Right forelimb (tissue), 1 donor: ENCODE measurements at regions not wholly inside any gene's neighbourhood (a gene's known extent, or its start where the extent isn't known, plus 50 kb on each side); places are given as distances from the start of the nearest gene placed in this dataset.

Source experiments
- DNase-seq: peaks from one replicate; pipeline ENCODE4 v3.0.0-alpha.2; 2018

DNA sequence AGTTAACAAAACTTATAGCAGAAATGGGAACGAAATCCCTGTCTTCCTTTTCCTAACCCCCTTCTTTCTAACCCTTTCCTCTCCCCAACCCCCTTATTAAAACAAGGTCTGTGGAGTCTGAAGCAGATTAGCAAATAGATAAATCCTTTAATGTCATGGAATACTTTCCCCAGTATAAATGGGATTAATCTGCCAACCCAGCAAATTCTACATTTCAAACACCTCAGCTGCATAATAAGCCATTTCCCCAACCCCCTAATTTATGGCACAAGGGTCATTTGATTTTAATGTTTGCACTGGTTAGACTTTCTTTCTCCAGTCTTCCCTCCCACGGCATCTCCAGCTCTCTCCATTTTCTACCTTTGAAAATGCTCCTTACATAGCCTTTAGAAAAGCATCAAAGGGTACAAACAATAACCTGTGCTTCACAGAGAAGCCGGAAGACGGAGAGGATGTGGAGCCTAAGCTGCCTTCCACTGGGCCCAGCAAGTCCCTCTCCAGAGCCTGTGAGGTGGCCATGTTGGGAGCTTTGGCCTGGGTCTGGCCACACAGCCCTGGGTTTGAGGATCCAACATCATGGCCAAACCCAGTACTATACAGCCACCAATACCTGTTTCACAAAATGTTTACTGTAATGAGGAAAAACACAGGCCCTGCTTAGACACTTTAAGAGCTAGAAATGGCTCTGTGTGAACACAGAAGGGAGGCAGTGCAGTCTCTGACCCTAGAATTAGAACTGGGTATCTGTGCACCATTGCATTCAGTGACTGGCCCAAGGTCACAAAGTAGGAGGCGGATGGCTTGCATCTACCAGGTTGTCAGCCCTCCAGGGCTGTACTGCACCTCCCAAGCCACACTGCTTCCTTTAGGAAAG, 56.9 kb upstream of the SPRY1 start:
- no peak for DNase-seq

DNA sequence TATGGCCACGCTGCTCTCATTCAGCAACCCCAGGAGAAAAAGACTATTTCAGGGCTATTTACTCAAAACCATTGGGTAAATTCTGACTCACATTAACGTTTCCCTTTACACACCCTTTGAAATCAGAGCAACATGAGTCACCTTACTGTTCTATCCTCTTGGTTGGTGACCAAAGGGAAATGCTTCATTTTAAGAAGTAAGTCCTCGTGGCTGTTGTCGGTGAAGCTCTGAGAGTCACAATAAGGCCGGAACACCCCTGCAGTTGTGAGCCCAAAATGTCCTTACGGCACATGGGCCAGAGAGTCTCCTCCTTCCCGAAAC, 56.3 kb upstream of the SPRY1 start:
- DNase-seq = no peak

DNA sequence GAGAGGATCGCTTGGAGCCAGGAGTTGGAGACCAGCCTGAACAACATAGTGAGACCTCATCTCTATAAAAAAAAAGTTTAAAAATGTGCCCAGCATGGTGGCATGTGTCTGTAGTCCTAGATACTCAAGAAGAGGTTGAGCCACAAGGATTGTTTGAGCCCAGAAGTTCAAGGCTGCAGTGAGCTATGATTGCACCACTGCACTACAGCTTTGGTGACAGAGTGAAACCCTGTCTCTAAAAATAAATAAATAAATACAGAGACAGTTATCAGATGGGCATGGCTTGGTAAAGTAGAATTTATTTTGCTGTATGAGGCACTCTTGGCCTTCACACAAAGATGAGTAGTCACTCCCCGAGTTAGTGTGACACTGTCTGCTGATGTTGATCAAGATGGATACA, 54.1 kb upstream of the SPRY1 start:
- no peak for DNase-seq

DNA sequence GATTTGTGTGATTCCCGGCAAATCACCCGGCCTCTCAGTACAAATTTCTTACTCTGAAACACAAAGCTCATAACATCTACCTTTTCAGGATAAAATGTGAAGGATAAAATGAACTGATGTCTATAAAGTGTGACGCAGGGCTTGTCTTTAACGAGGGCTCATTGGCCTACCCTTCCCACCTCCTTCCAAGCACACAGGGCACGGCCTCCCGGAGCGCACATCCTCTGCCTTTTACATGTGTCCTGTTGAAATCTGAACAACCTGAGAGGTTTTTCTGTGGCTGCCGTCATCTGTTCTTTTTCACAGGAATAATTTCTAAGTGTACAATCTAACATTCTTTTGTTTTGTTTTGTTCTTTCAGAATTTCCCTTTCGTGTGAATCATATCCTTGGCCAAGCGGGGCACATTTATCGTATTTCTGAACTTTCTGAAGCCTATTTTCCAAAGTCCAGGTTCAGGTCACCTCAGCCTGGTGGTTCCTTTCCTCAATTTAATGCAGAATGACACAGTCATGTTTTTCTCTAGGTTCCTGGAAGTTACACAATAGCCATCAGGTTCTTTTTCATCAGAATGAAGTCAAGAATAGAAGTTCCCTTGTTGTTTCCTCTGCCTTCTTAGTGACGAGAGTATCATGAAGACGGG, 53.1 kb upstream of the SPRY1 start:
- DNase-seq = no peak

DNA sequence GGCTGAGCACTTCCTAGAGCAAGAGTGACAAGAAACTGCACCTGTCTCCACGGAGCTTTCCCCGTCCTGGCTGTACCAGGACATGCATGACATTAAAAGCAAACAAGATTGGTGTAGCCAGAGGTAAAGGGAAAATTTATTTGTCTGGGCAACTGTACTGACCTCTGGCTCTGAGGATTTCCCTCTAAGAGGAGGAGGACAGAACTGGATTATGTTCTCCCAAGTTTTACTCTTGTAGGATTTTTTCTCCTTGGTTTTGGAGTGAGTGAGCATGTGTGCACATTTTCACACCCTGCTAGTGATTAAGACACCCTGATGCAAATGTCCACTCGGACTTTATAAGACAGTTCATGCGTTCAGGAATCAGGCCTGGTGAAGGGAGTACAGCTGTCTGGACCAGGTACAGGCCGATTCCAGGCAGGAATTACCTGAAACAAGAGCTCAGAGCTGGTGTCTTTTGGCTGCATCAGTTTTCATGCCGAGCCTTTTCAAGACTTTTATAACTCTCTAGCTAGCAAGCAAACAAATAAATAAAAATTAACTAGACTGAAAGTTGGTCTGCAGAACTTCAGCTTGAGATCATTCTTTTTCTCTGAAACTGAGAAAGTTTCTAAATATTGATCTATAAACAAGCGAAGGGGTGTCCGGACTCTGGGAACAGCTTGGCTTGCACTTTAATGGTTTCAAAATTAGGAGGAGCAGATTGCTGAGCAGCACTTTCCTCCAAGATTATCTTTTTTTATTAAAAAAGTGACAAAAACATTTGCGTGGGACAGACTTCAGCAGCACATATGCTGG, 51.3 kb upstream of the SPRY1 start:
- DNase-seq = no peak

DNA sequence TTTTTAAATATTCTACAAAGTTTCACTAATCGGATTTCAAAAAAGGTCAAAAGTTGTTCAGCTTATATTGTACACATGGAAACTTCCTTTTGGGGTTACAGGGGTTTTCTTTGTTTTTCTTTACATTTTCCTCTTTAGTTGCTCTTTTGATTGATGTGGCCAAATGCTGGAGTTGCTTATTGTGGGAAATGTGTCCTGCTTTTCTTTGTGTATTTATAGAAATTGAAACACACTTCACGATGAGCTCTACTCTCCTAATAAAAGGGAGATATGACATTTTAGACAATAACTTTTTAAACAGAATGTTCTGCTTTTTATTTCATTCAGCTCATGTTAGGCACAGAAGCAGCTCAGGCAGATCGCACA, 50.7 kb upstream of the SPRY1 start:
- no peak for DNase-seq

DNA sequence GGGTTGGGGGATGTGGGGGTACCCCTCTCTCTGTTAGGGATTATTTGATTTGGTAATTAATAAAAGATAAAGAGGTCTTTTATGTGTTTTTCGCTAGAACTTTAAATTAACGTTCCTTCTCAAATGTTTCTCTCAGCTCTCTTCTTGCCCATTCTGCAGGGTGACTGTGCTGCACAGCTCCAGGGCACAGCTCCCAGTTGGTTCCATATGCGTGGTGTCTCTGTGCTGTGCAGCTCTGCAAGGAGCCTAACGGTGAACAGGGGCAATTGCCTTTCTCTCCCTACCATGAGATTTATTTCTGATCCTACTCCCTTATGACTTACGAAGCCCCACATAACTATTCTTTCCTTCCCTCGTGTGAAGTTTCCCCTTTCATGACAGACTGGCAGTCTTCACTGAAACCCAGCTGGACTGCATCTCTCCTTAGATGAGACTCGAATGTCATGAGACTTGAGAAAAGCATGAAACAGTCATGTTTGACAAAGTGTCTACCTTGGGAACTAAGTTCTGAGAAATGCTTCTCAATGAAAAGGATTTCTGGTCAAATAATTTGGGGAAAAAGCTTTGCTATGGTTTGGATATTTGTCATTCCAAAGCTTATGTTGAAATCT, 50.2 kb upstream of the SPRY1 start:
- DNase-seq = no peak
